SU-DHL-6 (cell line): ENCODE measurements at regions not wholly inside any gene's neighbourhood (a gene's known extent, or its start where the extent isn't known, plus 50 kb on each side); places are given as distances from the start of the nearest gene placed in this dataset.

Source experiments
- H2AFZ ChIP-seq: fragments of 200-600 bp; sonication (generic); 2 replicates; pipeline ENCODE4 v1.6.1; 2014; ENCODE audit warnings: low read depth, mild to moderate bottlenecking, moderate library complexity, mixed read lengths, antibody characterized with exemption, low read length; ENCODE audit not compliant: severe bottlenecking
- H3F3A ChIP-seq: fragments of 200-600 bp; shearing (Covaris generic); 2 replicates; pipeline ENCODE4 v1.6.0; 2016; ENCODE audit warnings: antibody characterized with exemption, mild to moderate bottlenecking; ENCODE audit not compliant: insufficient read depth
- H3K27ac ChIP-seq: fragments of 200-600 bp; sonication (generic); 2 replicates; pipeline ENCODE4 v1.5.1; 2016; ENCODE audit warnings: low read depth, mild to moderate bottlenecking, low read length, moderate library complexity, mixed read lengths
- H3K27me3 ChIP-seq: fragments of 200-600 bp; sonication (generic), shearing (Covaris generic); 2 replicates; pipeline ENCODE4 v1.6.0; 2014; ENCODE audit warnings: mild to moderate bottlenecking, low read length
- H3K36me3 ChIP-seq: fragments of 200-600 bp; sonication (generic); 2 replicates; pipeline ENCODE4 v1.6.1; 2014; ENCODE audit warnings: mild to moderate bottlenecking, low read length, mixed read lengths
- H3K4me2 ChIP-seq: fragments of 300-600, 200-600 bp; shearing (Covaris generic), sonication (generic); 2 replicates; pipeline ENCODE4 v1.6.0; 2014; ENCODE audit warnings: low read length, low read depth, mild to moderate bottlenecking; ENCODE audit not compliant: poor library complexity, severe bottlenecking
- H3K4me3 ChIP-seq: fragments of 200-600 bp; sonication (generic); 2 replicates; pipeline ENCODE4 v1.5.1; 2014; ENCODE audit warnings: antibody characterized with exemption, low read length, mild to moderate bottlenecking, mixed read lengths; ENCODE audit not compliant: insufficient read depth, poor library complexity, severe bottlenecking
- H3K79me2 ChIP-seq: fragments of 200-600 bp; sonication (generic); 2 replicates; pipeline ENCODE4 v1.6.1; 2014; ENCODE audit warnings: mild to moderate bottlenecking, low read length, moderate library complexity; ENCODE audit not compliant: insufficient read depth
- H3K9ac ChIP-seq: fragments of 200-600 bp; sonication (generic); 2 replicates; pipeline ENCODE4 v1.7.0; 2014; ENCODE audit warnings: mild to moderate bottlenecking, low read length
- H3K9me2 ChIP-seq: fragments of 200-600 bp; sonication (generic); replicated peaks from 2 replicates; pipeline ENCODE4 v1.6.1; 2014; ENCODE audit warnings: low read length; ENCODE audit not compliant: insufficient read depth
- H3K9me3 ChIP-seq: fragments of 200-600 bp; sonication (generic); 2 replicates; pipeline ENCODE4 v1.6.1; 2014; ENCODE audit warnings: low read length, mixed read lengths; ENCODE audit not compliant: insufficient read depth
- H4K20me1 ChIP-seq: fragments of 200-600 bp; sonication (generic); 2 replicates; pipeline ENCODE4 v1.6.1; 2014; ENCODE audit warnings: low read depth, mild to moderate bottlenecking, antibody characterized with exemption, low read length, moderate library complexity, mixed read lengths
- EZH2phosphoT487 ChIP-seq: fragments of 200-600 bp; sonication (generic), shearing (Covaris generic); conservative IDR thresholded peaks from 2 replicates; pipeline ENCODE4 v1.6.1; 2018; ENCODE audit warnings: mild to moderate bottlenecking, antibody characterized with exemption, low read length, moderate library complexity, mixed read lengths
- TF ChIP-seq, protein P1 (sequence below): fragments of 200-600 bp; sonication (generic); IDR thresholded peaks from one replicate; pipeline ENCODE4 v1.5.1; 2017; ENCODE audit warnings: antibody characterized with exemption, mild to moderate bottlenecking, low read length, moderate library complexity; ENCODE audit not compliant: insufficient read depth, poor library complexity, severe bottlenecking

DNA sequence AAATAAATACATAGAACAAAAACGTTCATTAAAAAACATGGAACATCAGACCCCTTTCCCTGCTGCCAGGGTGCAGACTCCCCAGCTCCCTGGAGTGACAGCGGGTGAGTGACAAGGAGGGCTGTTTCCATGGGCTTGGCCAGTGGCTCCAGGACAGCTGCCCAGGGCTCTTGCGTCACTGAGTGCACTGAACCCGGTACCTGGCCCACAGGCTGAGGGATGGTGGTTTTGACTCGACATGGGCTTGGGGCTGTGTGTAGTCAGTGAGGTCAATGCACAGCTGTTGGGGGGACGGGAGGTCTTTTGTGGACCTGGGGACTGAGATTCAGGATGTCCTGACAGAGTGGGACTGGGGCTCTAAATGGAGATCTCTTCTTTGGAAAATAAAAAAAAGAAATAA, 142.1 kb upstream of the B3GAT1 start:
- Histone ChIP-seq H3K9me3 (no peaks in the 10 kb centered on the region), H3K4me2 (no peak overlapping the region), H3K4me3 (no peak overlapping the region), H3K9me2 (no peaks in the 10 kb centered on the region), H3K27me3 (no peaks in the 10 kb centered on the region), H4K20me1 (no peaks in the 10 kb centered on the region), H3K9ac (no peak overlapping the region), H2AFZ (no peak overlapping the region), H3K27ac (no peak overlapping the region), H3F3A (no peaks in the 10 kb centered on the region), H3K36me3 (no peaks in the 10 kb centered on the region), H3K79me2 (no peaks in the 10 kb centered on the region)
- no peak for TF ChIP-seq EZH2phosphoT487
- TF ChIP-seq, protein P1, sequence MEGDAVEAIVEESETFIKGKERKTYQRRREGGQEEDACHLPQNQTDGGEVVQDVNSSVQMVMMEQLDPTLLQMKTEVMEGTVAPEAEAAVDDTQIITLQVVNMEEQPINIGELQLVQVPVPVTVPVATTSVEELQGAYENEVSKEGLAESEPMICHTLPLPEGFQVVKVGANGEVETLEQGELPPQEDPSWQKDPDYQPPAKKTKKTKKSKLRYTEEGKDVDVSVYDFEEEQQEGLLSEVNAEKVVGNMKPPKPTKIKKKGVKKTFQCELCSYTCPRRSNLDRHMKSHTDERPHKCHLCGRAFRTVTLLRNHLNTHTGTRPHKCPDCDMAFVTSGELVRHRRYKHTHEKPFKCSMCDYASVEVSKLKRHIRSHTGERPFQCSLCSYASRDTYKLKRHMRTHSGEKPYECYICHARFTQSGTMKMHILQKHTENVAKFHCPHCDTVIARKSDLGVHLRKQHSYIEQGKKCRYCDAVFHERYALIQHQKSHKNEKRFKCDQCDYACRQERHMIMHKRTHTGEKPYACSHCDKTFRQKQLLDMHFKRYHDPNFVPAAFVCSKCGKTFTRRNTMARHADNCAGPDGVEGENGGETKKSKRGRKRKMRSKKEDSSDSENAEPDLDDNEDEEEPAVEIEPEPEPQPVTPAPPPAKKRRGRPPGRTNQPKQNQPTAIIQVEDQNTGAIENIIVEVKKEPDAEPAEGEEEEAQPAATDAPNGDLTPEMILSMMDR = no peak

DNA sequence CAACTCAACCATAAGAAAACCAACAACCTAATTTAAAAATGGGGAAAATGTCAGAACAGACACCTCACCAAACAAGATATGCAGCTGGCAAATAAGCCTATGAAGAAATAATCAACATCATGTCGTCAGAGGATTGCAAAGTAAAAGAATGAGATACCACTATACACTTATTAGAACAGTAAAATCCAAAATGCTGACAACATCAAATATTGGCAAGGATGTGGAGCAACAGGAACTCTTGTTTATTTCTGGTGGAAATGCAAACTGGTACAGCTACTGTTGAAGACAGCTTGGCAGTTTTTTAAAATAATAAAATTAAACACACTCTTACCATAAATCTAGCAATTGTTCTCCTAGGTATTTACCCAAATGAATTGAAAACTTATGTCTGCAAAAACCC, 140.7 kb upstream of the B3GAT1 start:
- Histone ChIP-seq H3K4me2 (no peak overlapping the region), H3K9me2 (no peaks in the 10 kb centered on the region)

DNA sequence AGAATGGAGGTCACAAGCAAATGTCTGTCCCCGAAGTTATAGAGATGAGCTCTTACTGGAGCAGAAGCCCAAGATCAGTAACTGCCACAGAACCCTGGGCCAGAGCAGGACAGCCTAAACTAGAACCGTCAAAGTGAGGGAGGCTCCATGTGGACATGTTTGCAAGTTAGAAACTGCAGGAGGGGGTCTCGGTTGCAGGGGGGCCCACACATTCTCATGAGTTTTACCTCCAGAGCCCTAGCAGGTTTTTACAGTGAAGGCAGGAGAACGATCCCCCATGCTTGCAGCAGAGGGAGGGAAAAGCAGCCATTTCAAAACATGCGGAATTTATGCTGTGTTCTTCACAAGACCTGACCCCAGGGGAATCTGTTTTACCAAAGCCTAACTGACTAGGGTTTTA, 133.5 kb upstream of the B3GAT1 start:
- Histone ChIP-seq H3K4me2 (no peak overlapping the region), H3K9me3 (no peaks in the 10 kb centered on the region), H2AFZ (no peak overlapping the region), H3K27me3 (no peaks in the 10 kb centered on the region), H3K79me2 (no peaks in the 10 kb centered on the region), H3K9me2 (no peaks in the 10 kb centered on the region), H3K36me3 (no peaks in the 10 kb centered on the region), H3K4me3 (no peak overlapping the region), H3F3A (no peaks in the 10 kb centered on the region), H3K9ac (no peak overlapping the region), H4K20me1 (no peaks in the 10 kb centered on the region), H3K27ac (no peak overlapping the region)
- TF ChIP-seq, protein P1 = no peak
- TF ChIP-seq EZH2phosphoT487 = no peak

More for the DNA sequence above, 140.7 kb upstream of the B3GAT1 start:
- Histone ChIP-seq H3K27me3 (no peaks in the 10 kb centered on the region), H2AFZ (no peak overlapping the region), H3K79me2 (no peaks in the 10 kb centered on the region), H3K9ac (no peak overlapping the region), H3K4me3 (no peak overlapping the region), H4K20me1 (no peaks in the 10 kb centered on the region), H3K9me3 (no peaks in the 10 kb centered on the region), H3F3A (no peaks in the 10 kb centered on the region), H3K27ac (no peak overlapping the region), H3K36me3 (no peaks in the 10 kb centered on the region)
- no peak for TF ChIP-seq EZH2phosphoT487
- TF ChIP-seq, protein P1 = no peak
